Stimulated activated CD4-positive, alpha-beta T cell treated with anti-CD3 and anti-CD28 coated beads, Interleukin-12 subunit alpha, Interleukin-12 subunit beta, amount 100 ng/mL, for 24 hours (primary cell): ENCODE measurements at regions not wholly inside any gene's neighbourhood (a gene's known extent, or its start where the extent isn't known, plus 50 kb on each side); places are given as distances from the start of the nearest gene placed in this dataset.

Experiments
- DNase-seq, 2 experiments: peaks; one replicate each; pipeline ENCODE4 v3.0.0-alpha.2; 2020; ENCODE audit warnings: low read depth in 2 of 2

DNA sequence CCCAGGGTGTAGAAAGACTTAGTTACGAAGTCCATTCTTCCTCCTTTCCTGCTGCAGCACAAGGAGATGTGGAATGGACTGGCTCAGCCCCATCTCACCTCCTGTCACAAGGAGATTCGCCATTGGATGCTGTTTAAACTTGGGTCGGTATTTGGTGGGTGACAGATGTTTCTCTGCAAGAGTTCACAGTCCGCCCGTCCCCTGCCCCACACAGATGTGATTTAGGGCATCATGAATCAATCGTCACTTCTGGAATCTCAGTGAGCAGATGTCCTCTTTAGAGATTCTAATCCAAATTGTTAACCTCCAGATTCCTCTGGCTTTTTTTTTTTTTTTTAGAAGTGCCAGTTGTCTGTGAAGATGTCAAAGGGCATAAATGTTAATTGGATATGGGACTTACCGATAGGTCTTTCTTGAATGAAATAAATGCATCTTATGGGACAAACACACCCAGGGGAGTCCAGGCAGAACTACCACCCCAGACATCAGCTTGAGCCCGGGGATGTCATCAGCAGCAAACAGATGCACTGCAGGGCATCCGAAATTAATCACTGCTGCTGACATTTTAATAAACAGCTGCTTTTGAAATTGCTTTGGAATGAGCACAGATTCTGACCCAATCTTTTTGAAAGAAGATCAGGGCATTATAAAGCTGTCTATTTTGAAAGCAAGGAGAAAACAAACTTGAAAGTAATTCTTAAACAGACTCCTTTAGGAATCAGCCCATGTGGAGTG is 117.6 kb upstream of the CDH4 start:
- DNase-seq: no peak

- no peak for DNase-seq
These were observed 116.8 kb upstream of the CDH4 start for GRCh38 chr20:61135266-61135665.

GRCh38 chr20:61135968-61136367 is 116.1 kb upstream of the CDH4 start:
- DNase-seq: no peak

- no peak for DNase-seq
These were observed 113.5 kb upstream of the CDH4 start for GRCh38 chr20:61138566-61138965.

DNA sequence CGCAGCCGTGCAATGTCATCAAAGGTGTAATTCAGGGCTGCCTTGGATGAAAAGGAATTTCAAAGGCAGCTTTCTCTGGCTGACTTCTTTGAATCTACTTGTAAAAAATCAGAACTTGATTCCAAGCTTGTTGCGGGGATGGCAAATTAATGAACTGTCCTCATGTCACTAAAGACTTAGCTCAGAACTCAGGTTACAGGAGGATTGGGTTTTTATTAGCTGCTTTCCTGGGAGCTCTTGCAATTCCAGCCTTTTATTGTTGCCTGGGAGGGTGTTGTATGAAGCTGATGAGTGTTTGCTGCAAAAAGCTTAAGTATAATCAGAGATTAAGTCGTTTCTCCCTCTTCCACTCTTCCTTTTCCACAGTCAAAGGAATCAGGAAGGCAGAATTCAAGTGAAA is 113.0 kb upstream of the CDH4 start:
- no peak for DNase-seq

GRCh38 chr20:61140576-61140975 is 111.5 kb upstream of the CDH4 start:
- DNase-seq: no peak

- no peak for DNase-seq
These were observed 106.0 kb upstream of the CDH4 start for GRCh38 chr20:61146023-61146422.

DNA sequence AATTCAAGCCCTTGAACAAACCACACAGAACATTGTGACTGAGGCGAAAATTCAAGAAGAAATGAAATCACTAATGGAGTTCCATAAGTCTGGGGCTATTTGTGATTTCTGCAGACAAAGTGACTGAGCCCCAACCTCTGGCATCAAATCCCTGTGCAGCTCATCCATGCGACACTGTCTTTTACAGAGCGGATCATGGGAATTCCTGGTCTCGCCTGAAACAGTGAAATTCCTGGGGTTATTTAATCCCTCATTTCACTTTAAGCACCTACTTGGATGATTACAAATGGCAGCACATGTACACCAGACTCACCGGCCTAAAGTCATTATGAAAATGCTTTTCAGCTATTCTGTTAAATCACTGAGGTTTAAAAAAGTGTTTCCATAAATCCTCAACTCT is 102.4 kb upstream of the CDH4 start:
- DNase-seq: no peak

DNA sequence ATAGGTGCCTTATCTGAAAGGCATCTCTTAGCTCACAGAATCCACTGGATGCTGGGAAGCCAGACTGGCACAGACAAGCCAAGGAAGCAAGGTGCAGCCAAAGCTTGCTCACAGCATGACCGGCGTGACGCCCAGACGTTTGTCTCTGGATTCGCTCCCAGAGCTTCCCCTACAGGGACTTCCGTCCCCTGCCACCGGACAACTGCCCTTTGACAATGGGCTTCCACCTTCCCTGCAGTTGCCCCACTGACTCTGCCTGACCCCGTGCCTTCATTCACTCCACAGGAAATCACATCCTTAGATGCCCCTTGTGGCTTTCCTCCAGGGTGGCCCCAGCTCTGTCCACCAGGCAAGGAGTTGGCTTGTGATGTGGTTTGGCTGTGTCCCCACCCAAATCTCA is 94.8 kb upstream of the CDH4 start:
- no peak for DNase-seq

DNA sequence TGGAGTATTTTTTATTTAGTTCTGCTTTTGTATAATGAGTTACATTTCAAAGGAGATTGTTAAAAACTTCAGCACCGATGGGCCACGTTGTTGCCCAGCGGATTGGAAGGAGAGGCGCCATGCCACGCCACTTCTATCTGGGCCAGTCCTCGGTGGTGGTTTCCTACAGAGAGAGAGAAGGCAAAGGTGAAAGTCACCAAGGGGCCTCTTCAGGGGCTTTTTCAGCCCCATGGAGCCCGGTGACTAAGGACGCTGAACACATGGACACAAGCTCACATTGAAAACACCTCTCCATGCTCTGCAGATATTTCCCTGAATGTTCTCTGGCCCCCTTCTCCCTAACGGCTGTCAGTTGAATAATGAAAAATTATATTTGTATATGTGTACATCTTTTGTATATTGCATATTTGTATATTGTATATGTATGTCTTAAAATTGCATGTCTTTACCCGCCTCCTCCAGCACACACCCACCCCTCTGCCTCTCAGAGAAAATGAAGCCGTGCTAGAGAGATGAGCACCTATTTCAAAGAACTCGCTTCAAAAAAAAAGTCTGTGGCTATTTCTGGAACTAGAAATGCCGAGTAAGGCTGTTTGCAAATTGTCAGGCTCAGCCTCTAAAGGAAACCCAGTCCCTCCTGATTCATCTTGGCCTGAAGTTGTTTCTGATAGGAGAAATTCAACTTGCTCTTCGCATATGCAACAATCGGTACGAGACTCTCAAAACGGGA is 91.9 kb upstream of the CDH4 start:
- no peak for DNase-seq

DNA sequence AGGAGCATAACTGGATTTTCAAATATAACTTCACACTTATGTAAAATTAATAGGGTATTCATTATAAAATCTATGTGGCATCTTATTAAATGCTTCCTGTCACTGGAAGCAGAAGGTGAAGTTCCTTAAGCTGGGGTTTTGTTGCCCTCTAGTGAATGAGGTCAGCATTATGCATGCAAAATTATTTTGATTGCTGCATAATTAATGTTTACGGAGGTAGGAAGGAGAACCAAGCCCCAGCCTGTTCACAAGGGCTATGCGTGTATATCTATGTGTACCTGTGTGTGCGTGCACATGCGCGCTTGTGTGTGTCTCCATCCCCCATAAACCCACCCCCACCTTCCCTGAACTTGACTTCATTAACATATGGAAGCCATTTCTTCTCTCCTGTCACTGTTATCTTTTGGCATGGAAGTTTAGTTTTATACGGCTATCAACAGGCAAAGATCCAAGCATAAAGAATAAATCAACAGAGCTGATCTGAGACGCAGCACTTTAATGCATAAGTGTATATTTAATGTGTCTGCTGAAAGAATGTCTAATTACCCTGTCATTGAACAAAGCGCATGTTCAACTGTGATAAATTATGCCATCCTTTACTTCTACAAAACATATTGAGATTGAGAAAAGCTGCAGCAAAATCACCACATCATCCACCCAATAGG is 90.2 kb upstream of the CDH4 start:
- DNase-seq: no peak

DNA sequence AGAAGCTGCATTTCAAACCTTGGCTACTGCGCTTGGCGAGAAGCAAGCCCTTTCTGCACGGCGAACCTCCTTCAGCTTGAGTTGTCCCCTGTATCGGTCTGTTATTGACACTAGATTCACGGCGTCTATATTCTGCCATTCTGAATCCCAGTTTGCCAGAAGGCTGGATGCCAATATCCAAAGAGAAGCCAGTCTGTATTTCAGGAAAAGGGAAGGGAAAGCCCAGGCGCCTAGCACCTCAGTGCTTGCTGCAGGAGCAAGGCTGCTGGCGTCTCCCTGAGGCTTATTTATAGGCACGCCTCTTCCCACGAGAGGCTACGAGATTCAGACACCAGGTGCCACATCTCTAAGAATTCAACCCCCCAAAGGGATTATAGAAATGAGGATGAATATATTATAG is 89.6 kb upstream of the CDH4 start:
- DNase-seq: no peak

GRCh38 chr20:61163031-61163430 is 89.0 kb upstream of the CDH4 start:
- DNase-seq: no peak

- no peak for DNase-seq
These were observed 85.7 kb upstream of the CDH4 start for GRCh38 chr20:61166324-61166723.

DNA sequence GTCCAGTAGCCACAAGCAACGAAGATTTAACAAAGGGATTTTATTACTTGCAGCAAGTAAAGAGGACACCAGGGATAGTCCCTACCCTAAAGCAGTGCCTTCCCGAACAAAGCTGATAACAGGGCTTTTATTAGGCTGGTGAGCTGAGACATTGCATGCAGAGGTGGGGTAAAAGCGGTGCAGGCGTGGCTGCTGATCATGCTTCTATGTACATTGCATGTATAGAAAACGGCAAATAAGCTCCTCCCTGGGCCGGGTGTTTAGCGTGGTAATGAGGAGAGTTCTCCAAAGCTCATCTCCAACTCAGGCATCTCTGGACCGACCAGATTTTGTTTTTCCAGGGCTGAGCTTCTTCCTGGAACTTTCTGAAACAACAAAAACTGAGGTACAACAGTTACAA is 83.5 kb upstream of the CDH4 start:
- DNase-seq: no peak

- no peak for DNase-seq
These were observed 82.2 kb upstream of the CDH4 start for GRCh38 chr20:61169874-61170273.

- no peak for DNase-seq
These were observed 81.4 kb upstream of the CDH4 start for GRCh38 chr20:61170496-61171320.

GRCh38 chr20:61173267-61173666 is 78.8 kb upstream of the CDH4 start:
- DNase-seq: no peak

- no peak for DNase-seq
These were observed 77.9 kb upstream of the CDH4 start for GRCh38 chr20:61173961-61174725.

DNA sequence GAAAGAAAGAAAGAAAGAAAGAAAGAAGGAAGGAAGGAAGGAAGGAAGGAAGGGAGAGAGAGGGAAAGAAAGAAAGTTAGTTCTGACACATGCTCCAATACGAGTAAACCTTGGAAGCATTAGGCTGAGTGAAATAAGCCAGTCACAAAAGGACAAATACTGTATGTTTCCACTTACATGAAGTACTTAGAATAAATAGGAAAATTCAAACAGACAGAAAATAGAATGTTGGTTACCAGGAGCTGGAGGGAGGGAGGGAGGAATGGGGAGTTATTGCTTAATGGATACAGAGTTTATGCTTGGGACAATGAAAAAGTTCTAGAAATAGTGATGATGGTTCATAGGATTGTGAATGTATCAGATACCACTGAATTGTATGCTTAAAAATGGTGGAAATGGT is 75.2 kb upstream of the CDH4 start:
- DNase-seq: no peak

- no peak for DNase-seq
These were observed 73.5 kb upstream of the CDH4 start for GRCh38 chr20:61178551-61179071.
